ENCODE measurements at regions not wholly inside any gene's neighbourhood (a gene's known extent, or its start where the extent isn't known, plus 50 kb on each side); places are given as distances from the start of the nearest gene placed in this dataset.
"Not testable (repeated sequence)": the region's sequence is repeated elsewhere in the genome, so short reads cannot be mapped to it uniquely, and the experiment has no call there.

DNA sequence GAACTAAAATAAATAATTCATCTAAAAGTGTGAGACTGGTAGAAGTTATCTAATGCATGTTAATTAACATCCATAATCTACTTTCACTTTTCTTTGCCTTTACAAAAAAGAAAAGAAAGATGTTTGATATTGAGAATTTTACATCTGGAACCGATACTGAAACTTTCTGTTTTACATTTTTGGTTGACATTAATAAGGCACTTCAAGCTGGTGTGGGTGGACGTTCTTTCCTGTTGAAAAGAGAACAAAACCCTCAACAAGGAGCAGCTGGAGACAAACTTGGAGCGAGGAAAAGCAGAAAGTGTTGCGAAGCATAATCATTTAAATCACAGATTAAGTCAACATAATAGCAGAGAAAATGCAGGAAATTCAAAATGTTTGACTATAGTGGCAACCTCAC is 575.2 kb upstream of the ADGRB3 start (continued):
- TF ChIP-seq FOXM1 (IDR thresholded peaks at IDR 0.05; ENCODE audit: low read depth, low read length) = peak; percentile 58; the same call in 1 of the 2 replicates

DNA sequence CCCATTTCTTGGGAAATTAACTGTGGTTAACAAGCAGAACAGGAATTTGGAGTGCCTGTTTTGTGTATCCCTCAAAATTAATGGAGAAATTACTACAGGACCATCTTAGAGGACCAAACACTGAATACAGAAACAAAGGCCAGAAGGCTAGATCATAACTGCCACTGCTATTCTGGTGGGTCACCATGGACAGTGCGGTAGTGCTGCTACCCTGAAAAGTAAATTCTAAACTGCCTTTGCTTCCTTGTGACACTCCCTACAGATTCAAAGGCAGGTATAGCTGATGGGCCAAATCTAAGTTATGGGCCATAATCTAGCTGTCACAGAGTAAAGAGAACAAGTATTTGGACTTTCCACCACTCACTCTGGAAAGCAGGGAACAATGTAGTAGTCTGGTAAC is 575.8 kb upstream of the ADGRB3 start:
- TF ChIP-seq BACH1 (IDR thresholded peaks at IDR 0.05; ENCODE audit: borderline replicate concordance) (no peak), SUZ12 (IDR thresholded peaks at IDR 0.05; ENCODE audit: unreplicated experiment) (no peak), NR2F1 (conservative IDR thresholded peaks at IDR 0.05) (no peak), SIX5 (IDR thresholded peaks at IDR 0.05; ENCODE audit: low read depth, low read length, severe bottlenecking) (no peak), MTA3 (IDR thresholded peaks at IDR 0.05; ENCODE audit: borderline replicate concordance, low read length) (no peak)

DNA sequence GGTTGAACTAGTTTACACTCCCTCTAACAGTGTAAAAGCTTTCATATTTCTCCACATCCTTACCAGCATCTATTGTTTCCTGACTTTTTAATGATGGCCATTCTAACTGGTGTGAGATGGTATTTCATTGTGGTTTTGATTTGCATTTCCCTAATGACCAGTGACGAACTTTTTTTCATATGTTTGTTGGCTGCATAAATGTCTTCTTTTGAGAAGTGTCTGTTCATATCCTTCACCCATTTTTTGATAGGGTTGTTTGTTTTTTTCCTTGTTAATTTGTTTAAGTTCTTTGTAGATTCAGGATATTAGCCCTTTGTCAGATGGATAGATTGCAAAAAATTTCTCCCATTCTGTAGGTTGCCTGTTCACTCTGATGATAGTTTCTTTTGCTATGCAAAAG is 578.5 kb upstream of the ADGRB3 start:
- H2AFZ ChIP-seq (ENCODE audit: control insufficient read depth, low read depth, low read length); H3K79me2 ChIP-seq (ENCODE audit: control insufficient read depth, insufficient read depth, low read length); H3K9ac ChIP-seq (ENCODE audit: control insufficient read depth, insufficient read depth, low read length); CTCF ChIA-PET; H3K4me1 ChIP-seq (ENCODE audit: control insufficient read depth, insufficient read depth, low read length); FAIRE-seq; POLR2A ChIA-PET; H3K4me3 ChIP-seq; H3K27ac ChIP-seq (ENCODE audit: control insufficient read depth, insufficient read depth); BruUV-seq (replicated peaks); H3K27me3 ChIP-seq (replicated peaks in 1 of 2; ENCODE audit: control insufficient read depth in 2 of 2, insufficient read depth in 2 of 2, low read length in 1 of 2); intact Hi-C loops (cut with micrococcal nuclease; ENCODE audit: unreplicated experiment); H3K36me3 ChIP-seq (ENCODE audit: control insufficient read depth in 2 of 2, insufficient read depth in 2 of 2, low read length in 1 of 2); DNase-seq (ENCODE audit: low read depth, low spot score); H3K4me2 ChIP-seq (ENCODE audit: control insufficient read depth, insufficient read depth); H4K20me1 ChIP-seq (ENCODE audit: control insufficient read depth, insufficient read depth); in situ Hi-C loops (cut with MboI); ATAC-seq; H3K9me3 ChIP-seq (replicated peaks; ENCODE audit: control insufficient read depth, insufficient read depth, low read length): not testable (repeated sequence)
- ChIA-PET RAD21 (ENCODE audit: unreplicated experiment) (interaction anchor here (1.0 kb wide), 1 partner anchor 48 kb away, joined by 3 read pairs; no protein-coding TSS in a partner anchor), SMC1A (ENCODE audit: uncharacterized antibody, unreplicated experiment) (interaction anchor here (1.6 kb wide), 1 partner anchor 17 kb away, joined by 3 read pairs; no protein-coding TSS in a partner anchor)
- WGBS (ENCODE audit: insufficient coverage, insufficient replicate concordance, low lambda C conversion rate, missing lambda C conversion rate) = 84% methylated on average over 1 of the region's 1 CpG

More for the DNA sequence above, 575.8 kb upstream of the ADGRB3 start:
- in situ Hi-C loops (cut with MboI) = no loop called here
- no peak for DNase-seq (ENCODE audit: low read depth, low spot score)
- ChIA-PET POLR2A (interaction anchor here (1.0 kb wide), 1 partner anchor 25 kb away, joined by 3 read pairs; no protein-coding TSS in a partner anchor), CTCF (no interaction called here), RAD21 (ENCODE audit: unreplicated experiment) (interaction anchor here (1.5 to 2.7 kb wide), 2 partner anchors 12 to 28 kb away, joined by 3 to 18 read pairs; no protein-coding TSS in a partner anchor), SMC1A (ENCODE audit: uncharacterized antibody, unreplicated experiment) (interaction anchor here (0.8 to 2.4 kb wide), 6 partner anchors 10 to 49 kb away, joined by 3 to 8 read pairs (median 5); no protein-coding TSS in a partner anchor)
- Histone ChIP-seq H3K36me3 (ENCODE audit: control insufficient read depth in 2 of 2, insufficient read depth in 2 of 2, low read length in 1 of 2) (no peaks in the 10 kb centered on the region), H4K20me1 (ENCODE audit: control insufficient read depth, insufficient read depth) (no peaks in the 10 kb centered on the region), H3K27me3 (replicated peaks in 1 of 2; ENCODE audit: control insufficient read depth in 2 of 2, insufficient read depth in 2 of 2, low read length in 1 of 2) (no peaks in the 10 kb centered on the region), H2AFZ (ENCODE audit: control insufficient read depth, low read depth, low read length) (peak overlapping the region; percentile 34), H3K4me3 (no peak overlapping the region), H3K4me2 (ENCODE audit: control insufficient read depth, insufficient read depth) (no peak overlapping the region), H3K79me2 (ENCODE audit: control insufficient read depth, insufficient read depth, low read length) (no peaks in the 10 kb centered on the region), H3K4me1 (ENCODE audit: control insufficient read depth, insufficient read depth, low read length) (peaks cover 3% of the 10 kb centered on the region; the same call in 1 of the 2 replicates), H3K27ac (ENCODE audit: control insufficient read depth, insufficient read depth) (no peak overlapping the region; the same call in 1 of the 2 replicates), H3K9me3 (replicated peaks; ENCODE audit: control insufficient read depth, insufficient read depth, low read length) (peaks cover 3% of the 10 kb centered on the region; the same call in 2 of the 3 replicates), H3K9ac (ENCODE audit: control insufficient read depth, insufficient read depth, low read length) (no peak overlapping the region)
- FAIRE-seq = no peak
- peak; percentile 47 for ATAC-seq
- intact Hi-C loops (cut with micrococcal nuclease; ENCODE audit: unreplicated experiment) = no loop called here
- BruUV-seq (replicated peaks) = no TSS peak
- WGBS (ENCODE audit: insufficient coverage, insufficient replicate concordance, low lambda C conversion rate, missing lambda C conversion rate) = 62% methylated on average over 1 of the region's 1 CpG
